ENCODE measurements at regions not wholly inside any gene's neighbourhood (a gene's known extent, or its start where the extent isn't known, plus 50 kb on each side); places are given as distances from the start of the nearest gene placed in this dataset.

- TF ChIP-seq PBX2 (CRISPR knock-in tag; IDR thresholded peaks at IDR 0.05; ENCODE audit: low read depth) (no peak), PBX2 (tag; conservative IDR thresholded peaks at IDR 0.05; ENCODE audit: low read depth) (no peak), FOSL1 (tag; conservative IDR thresholded peaks at IDR 0.05) (no peak), ZNF707 (CRISPR knock-in tag; conservative IDR thresholded peaks at IDR 0.05) (no peak), XRCC5 (IDR thresholded peaks at IDR 0.05; ENCODE audit: low read depth, low read length) (no peak), NCOA6 (IDR thresholded peaks at IDR 0.05) (no peak)
Observed at GRCh38 chr3:157832588-157832987, 273.6 kb downstream of the SHOX2 start (continued).

- intact Hi-C loops (cut with micrococcal nuclease) (no loop called here), in situ Hi-C loops (cut with MboI) (no loop called here)
- H3K79me2 ChIP-seq (ENCODE audit: control insufficient read depth, insufficient read depth, low read length) = no peaks in the 10 kb centered on the region
- no peaks in the 10 kb centered on the region for H3K9me1 ChIP-seq (ENCODE audit: control insufficient read depth, insufficient read depth, low read length)
- no peak for TF ChIP-seq RBM14 (IDR thresholded peaks at IDR 0.05; ENCODE audit: borderline replicate concordance, insufficient read depth, low read depth, low read length)
- TF ChIP-seq HNRNPH1 (optimal IDR thresholded peaks at IDR 0.05; ENCODE audit: low read depth, low read length) = no peak
- no peak for TF ChIP-seq ETS1 (conservative IDR thresholded peaks at IDR 0.05; ENCODE audit: control insufficient read depth, low read depth, low read length)
- no peak for TF ChIP-seq RFX1 (IDR thresholded peaks at IDR 0.05)
- BruUV-seq (replicated peaks) = no TSS peak
- no peaks in the 10 kb centered on the region for H4K20me1 ChIP-seq (replicated peaks; ENCODE audit: control insufficient read depth, insufficient read depth, low read length)
- no peak overlapping the region for H3K27ac ChIP-seq (ENCODE audit: extremely low read depth, low read depth, low read length)
- no peaks in the 10 kb centered on the region for H3K36me3 ChIP-seq (ENCODE audit: control insufficient read depth, insufficient read depth, low read length)
- no peak overlapping the region for H3K4me2 ChIP-seq (ENCODE audit: insufficient read depth, low read length)
- DNase-seq (ENCODE audit: extremely low read depth in 1 of 4, low spot score in 3 of 4) = no peak
- no peak for ATAC-seq
- no peaks in the 10 kb centered on the region for H3K9me3 ChIP-seq (replicated peaks; ENCODE audit: control insufficient read depth, insufficient read depth, low read depth, low read length)
- H3K4me1 ChIP-seq (replicated peaks in 1 of 2; ENCODE audit: control insufficient read depth in 2 of 2, insufficient read depth in 2 of 2, low read length in 2 of 2) = no peaks in the 10 kb centered on the region
- no peak overlapping the region for H3K9ac ChIP-seq (ENCODE audit: insufficient read depth in 1 of 2, low read depth in 2 of 2, low read length in 2 of 2)
- H2AFZ ChIP-seq (ENCODE audit: low read depth, low read length) = no peak overlapping the region
- no peak overlapping the region for H3K4me3 ChIP-seq
- ChIA-PET POLR2A (no interaction called here), CTCF (ENCODE audit: low intra/inter-chr PET ratio) (no interaction called here)
- no peaks in the 10 kb centered on the region for H3K27me3 ChIP-seq (ENCODE audit: control insufficient read depth in 2 of 2, insufficient read depth in 2 of 2, low read length in 2 of 2)
- FAIRE-seq = no peak
- WGBS (ENCODE audit: insufficient coverage, low coverage, missing lambda C conversion rate) = 0% methylated on average over 7 of the region's 7 CpGs
Observed at GRCh38 chr3:157830556-157831236, 275.5 kb downstream of the SHOX2 start.
